HCT116 (cell line): ENCODE measurements at regions not wholly inside any gene's neighbourhood (a gene's known extent, or its start where the extent isn't known, plus 50 kb on each side); places are given as distances from the start of the nearest gene placed in this dataset.

Experiments used
- ATAC-seq: fragments of 200-7000 bp; cut with Tn5 transposase; 2 replicates; pipeline ENCODE4 v1.9.1; 2020; ENCODE audit warnings: mild to moderate bottlenecking, moderate library complexity
- BruUV-seq: library from RNA; stranded (reverse); fragments of 400-500 nt; replicated peaks from 2 replicates; lab custom pipeline; 2021; lab: Mats Ljungman, UMichigan
- CTCF ChIA-PET: fragments of 300-600 bp; sonication (Branson Sonifier 250); formaldehyde crosslinking; loops from one replicate; lab custom pipeline; 2021; ENCODE audit warnings: antibody characterized with exemption; lab: Charles Lee
- POLR2A ChIA-PET: fragments of 300-600, 350-600 bp; sonication (Branson Sonifier 250); formaldehyde crosslinking; loops from one replicate; lab custom pipeline; 2021; ENCODE audit warnings: antibody characterized with exemption; lab: Charles Lee
- RAD21 ChIA-PET, 2 experiments: fragments of 300-600 bp; sonication (Branson Sonifier 250); formaldehyde crosslinking; loops; one replicate each; lab custom pipeline; 2023; ENCODE audit warnings: low total read pairs in 2 of 2; ENCODE audit not compliant: uncharacterized antibody in 2 of 2, unreplicated experiment in 2 of 2, low non-redundant PET in 1 of 2; lab: Charles Lee
- DNase-seq: peaks from one replicate; pipeline ENCODE4 v3.0.0-alpha.2; 2010; ENCODE audit warnings: low read depth, low spot score
- H2AFZ ChIP-seq: fragments of 200-600 bp; shearing (Covaris generic), sonication (generic); 2 replicates; pipeline ENCODE4 v1.6.1; 2017; ENCODE audit warnings: low read depth, mixed run types, mixed read lengths, antibody characterized with exemption, low read length; ENCODE audit not compliant: poor library complexity, severe bottlenecking
- H3K27ac ChIP-seq: 2 replicates; pipeline ENCODE4 v1.5.1; 2012; ENCODE audit warnings: low read depth, low read length
- H3K27me3 ChIP-seq: fragments of 200-600 bp; sonication (generic); 2 replicates; pipeline ENCODE4 v1.6.1; 2016; ENCODE audit warnings: mixed run types, low read length, mixed read lengths; ENCODE audit not compliant: insufficient read depth
- H3K36me3 ChIP-seq, 2 experiments: fragments of 200-500 bp in 1 of 2; fragments of 200-600 bp in 1 of 2; sonication (Bioruptor generic) in 1 of 2; sonication (generic) in 1 of 2; 2 replicates each; pipeline versions ENCODE4 v1.5.1 to v1.6.1; 2014 to 2016; ENCODE audit warnings: low read length in 2 of 2, inconsistent platforms in 1 of 2, mixed read lengths in 1 of 2, mixed run types in 1 of 2; ENCODE audit not compliant: insufficient read depth in 2 of 2, control insufficient read depth in 1 of 2
- H3K4me1 ChIP-seq, 2 experiments: fragments of 200-600 bp in 1 of 2; sonication (generic) in 1 of 2; 2 replicates each; pipeline versions ENCODE4 v1.5.1 to v1.6.1; 2012 to 2017; ENCODE audit warnings: low read length in 2 of 2, inconsistent platforms in 1 of 2, mild to moderate bottlenecking in 1 of 2, mixed read lengths in 1 of 2, mixed run types in 1 of 2, moderate library complexity in 1 of 2; ENCODE audit not compliant: insufficient read depth in 2 of 2, control insufficient read depth in 1 of 2
- H3K4me2 ChIP-seq: fragments of 200-600 bp; sonication (generic); 2 replicates; pipeline ENCODE4 v1.6.1; 2017; ENCODE audit warnings: mixed run types, low read length, mixed read lengths
- H3K4me3 ChIP-seq, 2 experiments: fragments of 200-600 bp in 1 of 2; sonication (generic) in 1 of 2; replicated peaks in 1 of 2; 2 replicates each; pipeline ENCODE4 v1.5.1; 2011 to 2016; ENCODE audit warnings: low read length in 2 of 2, control low read depth in 1 of 2, low read depth in 1 of 2, mild to moderate bottlenecking in 1 of 2, mixed read lengths in 1 of 2, mixed run types in 1 of 2
- H3K79me2 ChIP-seq: fragments of 200-600 bp; sonication (generic); 2 replicates; pipeline ENCODE4 v1.6.1; 2017; ENCODE audit warnings: mild to moderate bottlenecking, mixed run types, low read length, moderate library complexity, mixed read lengths; ENCODE audit not compliant: insufficient read depth
- H3K9ac ChIP-seq: fragments of 200-600 bp; sonication (generic); 2 replicates; pipeline ENCODE4 v1.6.1; 2016; ENCODE audit warnings: low read length, mixed read lengths
- H3K9me2 ChIP-seq: fragments of 200-600 bp; sonication (generic), shearing (Covaris generic); 2 replicates; pipeline ENCODE4 v1.6.1; 2017; ENCODE audit warnings: mixed run types, mild to moderate bottlenecking, moderate library complexity; ENCODE audit not compliant: insufficient read depth
- H3K9me3 ChIP-seq, 2 experiments: fragments of 200-500 bp in 1 of 2; fragments of 200-600 bp in 1 of 2; sonication (Bioruptor generic) in 1 of 2; sonication (generic) in 1 of 2; 2 replicates each; pipeline ENCODE4 v1.6.1; 2014 to 2017; ENCODE audit warnings: low read length in 2 of 2, mixed read lengths in 2 of 2, inconsistent platforms in 1 of 2, low read depth in 1 of 2, mild to moderate bottlenecking in 1 of 2, mixed run types in 1 of 2, moderate library complexity in 1 of 2; ENCODE audit not compliant: control insufficient read depth in 1 of 2, insufficient read depth in 1 of 2
- H4K20me1 ChIP-seq: fragments of 200-600 bp; sonication (generic), shearing (Covaris generic); 2 replicates; pipeline ENCODE4 v1.6.1; 2017; ENCODE audit warnings: mixed run types, mild to moderate bottlenecking, moderate library complexity; ENCODE audit not compliant: insufficient read depth
- ATF3 ChIP-seq: IDR thresholded peaks from 2 replicates; pipeline ENCODE4 v1.6.1; 2012
- CBX3 ChIP-seq: IDR thresholded peaks from 2 replicates; pipeline ENCODE4 v1.6.1; 2012; ENCODE audit warnings: low read depth
- EGR1 ChIP-seq: IDR thresholded peaks from 2 replicates; pipeline ENCODE4 v1.6.1; 2012; ENCODE audit warnings: low read depth
- EZH2 ChIP-seq: fragments of 200-600 bp; sonication (generic); IDR thresholded peaks from 2 replicates; pipeline ENCODE4 v1.6.1; 2017; ENCODE audit warnings: antibody characterized with exemption, mixed run types
- JUND ChIP-seq: IDR thresholded peaks from 2 replicates; pipeline ENCODE4 v1.6.1; 2012
- SRF ChIP-seq: IDR thresholded peaks from 2 replicates; pipeline ENCODE4 v1.6.1; 2012; ENCODE audit warnings: low read depth
- ZFX ChIP-seq: fragments of 450-650 bp; IDR thresholded peaks from 2 replicates; pipeline ENCODE4 v1.6.1; 2017
- ZNF274 ChIP-seq: fragments of 200-500 bp; sonication (Bioruptor generic); IDR thresholded peaks from 2 replicates; pipeline ENCODE4 v1.6.1; 2014; ENCODE audit warnings: mild to moderate bottlenecking, low read depth, low read length, inconsistent platforms
- intact Hi-C: fragments of 100-400 bp; cut with micrococcal nuclease; formaldehyde crosslinking; loops from 2 replicates; pipeline ENCODE4 v1.10.0; 2022
- TF ChIP-seq, protein P1 (sequence below): IDR thresholded peaks from 2 replicates; pipeline ENCODE4 v1.6.1; 2011; ENCODE audit warnings: mild to moderate bottlenecking, low read length, moderate library complexity; ENCODE audit not compliant: insufficient replicate concordance; ENCODE audit errors: extremely low read depth

DNA sequence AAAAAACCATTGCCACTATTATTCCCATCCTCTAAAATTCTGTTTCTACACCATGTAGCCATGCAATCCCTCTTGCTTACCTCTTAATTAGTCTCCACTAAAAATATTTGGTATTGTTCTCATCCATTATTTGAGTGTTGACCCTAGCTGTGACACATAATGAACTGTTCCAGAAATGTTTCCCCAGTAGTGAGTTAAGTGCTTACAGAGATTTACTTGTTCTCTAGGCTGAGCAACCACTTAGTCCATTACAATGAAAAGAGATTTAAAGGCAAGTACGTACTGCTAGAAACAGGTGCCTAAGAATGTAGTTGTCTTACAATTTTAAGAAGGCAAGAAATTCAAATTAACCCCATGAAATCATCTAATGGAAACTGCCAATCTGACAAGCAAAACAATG is 112.7 kb upstream of the PTPN13 start:
- ChIA-PET CTCF (no interaction called here), RAD21 (no interaction called here), POLR2A (no interaction called here)
- no peak for TF ChIP-seq SRF
- TF ChIP-seq ZFX, result no peak
- TF ChIP-seq CBX3, result no peak
- TF ChIP-seq EZH2, result no peak
- no peak for TF ChIP-seq ATF3
- TF ChIP-seq EGR1, result no peak
- no peak for TF ChIP-seq JUND
- no peak for TF ChIP-seq ZNF274
- TF ChIP-seq, protein P1, sequence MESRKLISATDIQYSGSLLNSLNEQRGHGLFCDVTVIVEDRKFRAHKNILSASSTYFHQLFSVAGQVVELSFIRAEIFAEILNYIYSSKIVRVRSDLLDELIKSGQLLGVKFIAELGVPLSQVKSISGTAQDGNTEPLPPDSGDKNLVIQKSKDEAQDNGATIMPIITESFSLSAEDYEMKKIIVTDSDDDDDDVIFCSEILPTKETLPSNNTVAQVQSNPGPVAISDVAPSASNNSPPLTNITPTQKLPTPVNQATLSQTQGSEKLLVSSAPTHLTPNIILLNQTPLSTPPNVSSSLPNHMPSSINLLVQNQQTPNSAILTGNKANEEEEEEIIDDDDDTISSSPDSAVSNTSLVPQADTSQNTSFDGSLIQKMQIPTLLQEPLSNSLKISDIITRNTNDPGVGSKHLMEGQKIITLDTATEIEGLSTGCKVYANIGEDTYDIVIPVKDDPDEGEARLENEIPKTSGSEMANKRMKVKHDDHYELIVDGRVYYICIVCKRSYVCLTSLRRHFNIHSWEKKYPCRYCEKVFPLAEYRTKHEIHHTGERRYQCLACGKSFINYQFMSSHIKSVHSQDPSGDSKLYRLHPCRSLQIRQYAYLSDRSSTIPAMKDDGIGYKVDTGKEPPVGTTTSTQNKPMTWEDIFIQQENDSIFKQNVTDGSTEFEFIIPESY, result no peak
- Histone ChIP-seq H3K4me3 (no peak overlapping the region), H3K4me1 (no peaks in the 10 kb centered on the region), H3K79me2 (no peaks in the 10 kb centered on the region), H3K9me3 (no peaks in the 10 kb centered on the region), H3K27ac (no peak overlapping the region), H2AFZ (no peak overlapping the region), H3K9me2 (no peaks in the 10 kb centered on the region), H3K27me3 (no peaks in the 10 kb centered on the region), H3K9ac (no peak overlapping the region), H4K20me1 (no peaks in the 10 kb centered on the region), H3K4me2 (no peak overlapping the region), H3K36me3 (no peaks in the 10 kb centered on the region)
- no peak for DNase-seq
- ATAC-seq, result no peak
- BruUV-seq, result no TSS peak
- intact Hi-C loops, result no loop called here
